Tibial nerve (tissue), 4 donors: ENCODE measurements at regions not wholly inside any gene's neighbourhood (a gene's known extent, or its start where the extent isn't known, plus 50 kb on each side); places are given as distances from the start of the nearest gene placed in this dataset.

Source experiments
- DNase-seq, 2 donors: peaks; one replicate each; pipeline ENCODE4 v3.0.0-alpha.2; 2019; ENCODE audit warnings: low spot score in 2 of 2
- H3K27ac ChIP-seq, 4 donors: fragments of 200-600 bp; sonication (generic) in 3 of 4; one replicate each; pipeline ENCODE4 v1.5.1; 2017 to 2019; ENCODE audit warnings: mild to moderate bottlenecking in 1 of 4
- H3K27me3 ChIP-seq, 2 donors: fragments of 200-600 bp; sonication (generic) in 1 of 2; one replicate each; pipeline versions ENCODE4 v1.5.1 to v1.6.0; 2017 to 2019
- H3K36me3 ChIP-seq, 3 donors: fragments of 200-600 bp; sonication (generic); one replicate each; pipeline ENCODE4 v1.5.1; 2018 to 2019
- H3K4me1 ChIP-seq, 4 donors: fragments of 200-600 bp; sonication (generic) in 3 of 4; one replicate each; pipeline ENCODE4 v1.5.1; 2017 to 2019
- H3K4me3 ChIP-seq, 4 donors: fragments of 200-600 bp; sonication (generic) in 3 of 4; one replicate each; pipeline ENCODE4 v1.5.1; 2017 to 2019; ENCODE audit warnings: mild to moderate bottlenecking in 1 of 4, moderate library complexity in 1 of 4
- H3K9me3 ChIP-seq, 4 donors: fragments of 200-600 bp; sonication (generic) in 3 of 4; one replicate each; pipeline ENCODE4 v1.5.1; 2017 to 2019
- CTCF ChIP-seq, 5 experiments: fragments of 200-600 bp in 3 of 5; fragments of 450-650 bp in 2 of 5; sonication (generic) in 3 of 5; IDR thresholded peaks; one replicate each; pipeline ENCODE4 v1.5.1; 2016 to 2019; ENCODE audit warnings: antibody characterized with exemption in 5 of 5, mild to moderate bottlenecking in 3 of 5, moderate library complexity in 2 of 5
- EP300 ChIP-seq, 2 donors: sonication (generic); formaldehyde crosslinking; IDR thresholded peaks; one replicate each; pipeline ENCODE4 v1.6.1; 2017; ENCODE audit warnings: antibody characterized with exemption in 2 of 2, mild to moderate bottlenecking in 1 of 2
- POLR2A ChIP-seq, 2 donors: fragments of 450-650 bp; IDR thresholded peaks; one replicate each; pipeline ENCODE4 v1.6.1; 2017; ENCODE audit warnings: antibody characterized with exemption in 2 of 2, mild to moderate bottlenecking in 2 of 2, moderate library complexity in 2 of 2
- WGBS, 2 donors: methylation state at CpG; one replicate each; pipeline ENCODE4 v1.1.5; 2018; 5-methylcytosine and 5-hydroxymethylcytosine counted together

GRCh38 chr5:92760550-92760949 is 820.5 kb downstream of the NR2F1-AS1 start:
- Histone ChIP-seq H3K9me3 (no peaks in the 10 kb centered on the region), H3K4me1 (no peaks in the 10 kb centered on the region), H3K27me3 (no peaks in the 10 kb centered on the region), H3K4me3 (no peak overlapping the region), H3K27ac (no peak overlapping the region), H3K36me3 (no peaks in the 10 kb centered on the region)
- no peak for DNase-seq
- TF ChIP-seq CTCF (IDR thresholded peaks at IDR 0.05) (no peak), POLR2A (IDR thresholded peaks at IDR 0.05) (no peak), EP300 (IDR thresholded peaks at IDR 0.05) (no peak)
- 85 to 94% methylated on average over 2 of the region's 2 CpGs for WGBS, 2 donors

- Histone ChIP-seq H3K36me3 (no peaks in the 10 kb centered on the region), H3K9me3 (no peaks in the 10 kb centered on the region), H3K27ac (no peak overlapping the region), H3K27me3 (no peaks in the 10 kb centered on the region), H3K4me3 (no peak overlapping the region), H3K4me1 (no peaks in the 10 kb centered on the region)
- no peak for DNase-seq
- TF ChIP-seq EP300 (IDR thresholded peaks at IDR 0.05) = no peak
- WGBS, 2 donors = 67 to 69% methylated on average over 1 of the region's 1 CpG
Observed at GRCh38 chr5:92758552-92758951, 822.5 kb downstream of the NR2F1-AS1 start.

GRCh38 chr5:92749943-92750342 is 831.1 kb downstream of the NR2F1-AS1 start:
- no peak overlapping the region for H3K4me3 ChIP-seq
- TF ChIP-seq CTCF (IDR thresholded peaks at IDR 0.05) = no peak
- no peak for TF ChIP-seq EP300 (IDR thresholded peaks at IDR 0.05)
- no peak for TF ChIP-seq POLR2A (IDR thresholded peaks at IDR 0.05)
- H3K27me3 ChIP-seq = no peaks in the 10 kb centered on the region
- H3K36me3 ChIP-seq = no peaks in the 10 kb centered on the region
- H3K9me3 ChIP-seq = no peaks in the 10 kb centered on the region
- no peak overlapping the region for H3K27ac ChIP-seq
- 8 to 16% methylated on average over 1 of the region's 1 CpG for WGBS, 2 donors
- no peaks in the 10 kb centered on the region for H3K4me1 ChIP-seq
- no peak for DNase-seq

GRCh38 chr5:92748072-92748676 is 832.8 kb downstream of the NR2F1-AS1 start:
- no peaks in the 10 kb centered on the region for H3K4me1 ChIP-seq
- H3K36me3 ChIP-seq = no peaks in the 10 kb centered on the region
- no peak overlapping the region for H3K27ac ChIP-seq
- H3K9me3 ChIP-seq = no peaks in the 10 kb centered on the region
- DNase-seq = no peak
- WGBS, 2 donors = 88 to 89% methylated on average over 1 of the region's 1 CpG
- H3K4me3 ChIP-seq = no peak overlapping the region
- no peak for TF ChIP-seq EP300 (IDR thresholded peaks at IDR 0.05)
- TF ChIP-seq CTCF (IDR thresholded peaks at IDR 0.05) = no peak
- TF ChIP-seq POLR2A (IDR thresholded peaks at IDR 0.05) = no peak
- no peaks in the 10 kb centered on the region for H3K27me3 ChIP-seq

- Histone ChIP-seq H3K27me3 (no peaks in the 10 kb centered on the region), H3K4me1 (no peaks in the 10 kb centered on the region), H3K9me3 (peaks cover 0 to 5% (median 0%) of the 10 kb centered on the region in 4 donors), H3K4me3 (no peak overlapping the region), H3K36me3 (no peaks in the 10 kb centered on the region), H3K27ac (no peak overlapping the region)
- no peak for TF ChIP-seq POLR2A (IDR thresholded peaks at IDR 0.05)
- TF ChIP-seq EP300 (IDR thresholded peaks at IDR 0.05) = no peak
- TF ChIP-seq CTCF (IDR thresholded peaks at IDR 0.05) = no peak
- DNase-seq = no peak
- WGBS, 2 donors = 74 to 83% methylated on average over 2 of the region's 2 CpGs
Observed at GRCh38 chr5:92741906-92742305, 839.1 kb downstream of the NR2F1-AS1 start.
